Glutamatergic neuron (in vitro differentiated cells): ENCODE measurements at regions not wholly inside any gene's neighbourhood (a gene's known extent, or its start where the extent isn't known, plus 50 kb on each side); places are given as distances from the start of the nearest gene placed in this dataset.

ENCODE experiments used
- DNase-seq: peaks from one replicate; pipeline ENCODE4 v3.0.0; 2022
- H3K27ac Mint-ChIP-seq: one replicate; pipeline ENCODE4 v1.8.0; 2020; ENCODE audit warnings: mild to moderate bottlenecking, mixed read lengths, inconsistent platforms; ENCODE audit not compliant: unreplicated experiment
- H3K27me3 Mint-ChIP-seq: one replicate; pipeline ENCODE4 v1.8.0; 2020; ENCODE audit warnings: mild to moderate bottlenecking, moderate library complexity, mixed read lengths, inconsistent platforms; ENCODE audit not compliant: unreplicated experiment
- H3K36me3 Mint-ChIP-seq: one replicate; pipeline ENCODE4 v1.8.0; 2020; ENCODE audit warnings: mild to moderate bottlenecking, mixed read lengths, inconsistent platforms; ENCODE audit not compliant: unreplicated experiment
- H3K4me1 Mint-ChIP-seq: one replicate; pipeline ENCODE4 v1.8.0; 2020; ENCODE audit warnings: mild to moderate bottlenecking, low read depth, mixed read lengths, inconsistent platforms; ENCODE audit not compliant: unreplicated experiment
- H3K4me3 Mint-ChIP-seq: one replicate; pipeline ENCODE4 v1.8.0; 2020; ENCODE audit warnings: mild to moderate bottlenecking, mixed read lengths, inconsistent platforms; ENCODE audit not compliant: unreplicated experiment
- H3K9me3 Mint-ChIP-seq: one replicate; pipeline ENCODE4 v1.8.0; 2020; ENCODE audit warnings: mild to moderate bottlenecking, moderate library complexity, mixed read lengths, inconsistent platforms; ENCODE audit not compliant: unreplicated experiment
- TF ChIP-seq, protein P1 (sequence below): fragments of 200-600 bp; sonication (generic); IDR thresholded peaks from one replicate; pipeline ENCODE4 v1.5.0; 2021; ENCODE audit not compliant: partially characterized antibody, unreplicated experiment

DNA sequence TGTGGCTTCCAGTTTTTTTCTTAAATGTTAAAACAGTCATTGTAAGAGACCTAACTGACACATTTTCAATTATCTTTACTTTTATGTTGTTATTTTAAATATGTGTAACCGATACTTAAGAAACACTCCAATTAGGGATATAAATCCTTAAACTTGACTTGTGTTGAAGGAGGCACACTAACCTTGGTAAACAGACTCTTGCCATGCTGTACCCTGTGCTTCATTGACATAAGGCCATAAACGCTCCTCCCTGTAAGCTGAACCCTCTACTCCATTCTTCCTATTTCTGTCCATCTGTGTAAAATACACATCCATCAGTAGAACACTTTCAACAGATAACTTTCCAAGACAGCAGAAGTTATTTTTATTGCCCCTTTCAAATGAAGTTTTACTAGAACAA is 780.5 kb upstream of the FAM98A start:
- H3K27ac Mint-ChIP-seq = no peak overlapping the region

DNA sequence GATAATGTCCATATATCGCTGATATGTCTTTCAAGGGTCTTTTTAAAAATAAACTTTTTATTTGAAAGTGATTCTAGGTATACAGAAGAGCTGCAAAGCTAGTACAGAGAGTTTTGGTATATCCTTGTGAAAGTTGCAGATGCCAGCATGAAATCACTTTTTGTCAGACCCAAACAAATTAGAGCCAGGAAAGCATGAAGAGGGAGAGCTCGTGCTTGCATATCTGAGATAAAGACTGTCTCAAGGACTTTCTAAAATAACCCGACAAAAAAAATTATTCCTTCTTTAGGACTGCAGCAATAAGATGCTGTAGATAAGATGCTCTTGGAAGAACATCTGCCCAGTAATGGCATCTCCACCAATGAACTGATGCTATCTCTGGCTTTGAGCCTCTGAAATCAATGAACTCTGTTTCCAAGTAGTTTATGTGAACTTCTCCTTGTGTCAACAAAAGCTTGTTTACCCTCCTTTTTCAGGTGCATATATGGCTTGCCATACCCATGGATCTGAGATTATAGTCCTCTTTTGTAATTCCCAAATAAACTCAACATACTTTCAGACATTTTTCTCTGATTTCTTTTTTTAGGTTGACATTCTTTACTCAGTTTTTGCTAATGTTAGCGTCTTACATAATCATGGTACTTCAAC is 774.6 kb upstream of the FAM98A start:
- TF ChIP-seq, protein P1, sequence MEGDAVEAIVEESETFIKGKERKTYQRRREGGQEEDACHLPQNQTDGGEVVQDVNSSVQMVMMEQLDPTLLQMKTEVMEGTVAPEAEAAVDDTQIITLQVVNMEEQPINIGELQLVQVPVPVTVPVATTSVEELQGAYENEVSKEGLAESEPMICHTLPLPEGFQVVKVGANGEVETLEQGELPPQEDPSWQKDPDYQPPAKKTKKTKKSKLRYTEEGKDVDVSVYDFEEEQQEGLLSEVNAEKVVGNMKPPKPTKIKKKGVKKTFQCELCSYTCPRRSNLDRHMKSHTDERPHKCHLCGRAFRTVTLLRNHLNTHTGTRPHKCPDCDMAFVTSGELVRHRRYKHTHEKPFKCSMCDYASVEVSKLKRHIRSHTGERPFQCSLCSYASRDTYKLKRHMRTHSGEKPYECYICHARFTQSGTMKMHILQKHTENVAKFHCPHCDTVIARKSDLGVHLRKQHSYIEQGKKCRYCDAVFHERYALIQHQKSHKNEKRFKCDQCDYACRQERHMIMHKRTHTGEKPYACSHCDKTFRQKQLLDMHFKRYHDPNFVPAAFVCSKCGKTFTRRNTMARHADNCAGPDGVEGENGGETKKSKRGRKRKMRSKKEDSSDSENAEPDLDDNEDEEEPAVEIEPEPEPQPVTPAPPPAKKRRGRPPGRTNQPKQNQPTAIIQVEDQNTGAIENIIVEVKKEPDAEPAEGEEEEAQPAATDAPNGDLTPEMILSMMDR = no peak
- DNase-seq = no peak
- no peaks in the 10 kb centered on the region for H3K36me3 Mint-ChIP-seq
- H3K27me3 Mint-ChIP-seq = no peaks in the 10 kb centered on the region
- no peaks in the 10 kb centered on the region for H3K9me3 Mint-ChIP-seq
- H3K4me1 Mint-ChIP-seq = no peaks in the 10 kb centered on the region
- H3K27ac Mint-ChIP-seq = no peak overlapping the region
- no peak overlapping the region for H3K4me3 Mint-ChIP-seq

More for the DNA sequence above, 780.5 kb upstream of the FAM98A start:
- no peaks in the 10 kb centered on the region for H3K9me3 Mint-ChIP-seq
- no peaks in the 10 kb centered on the region for H3K36me3 Mint-ChIP-seq
- H3K4me3 Mint-ChIP-seq = no peak overlapping the region
- DNase-seq = no peak
- TF ChIP-seq, protein P1 = no peak
- no peaks in the 10 kb centered on the region for H3K27me3 Mint-ChIP-seq
- H3K4me1 Mint-ChIP-seq = peaks cover 3% of the 10 kb centered on the region

DNA sequence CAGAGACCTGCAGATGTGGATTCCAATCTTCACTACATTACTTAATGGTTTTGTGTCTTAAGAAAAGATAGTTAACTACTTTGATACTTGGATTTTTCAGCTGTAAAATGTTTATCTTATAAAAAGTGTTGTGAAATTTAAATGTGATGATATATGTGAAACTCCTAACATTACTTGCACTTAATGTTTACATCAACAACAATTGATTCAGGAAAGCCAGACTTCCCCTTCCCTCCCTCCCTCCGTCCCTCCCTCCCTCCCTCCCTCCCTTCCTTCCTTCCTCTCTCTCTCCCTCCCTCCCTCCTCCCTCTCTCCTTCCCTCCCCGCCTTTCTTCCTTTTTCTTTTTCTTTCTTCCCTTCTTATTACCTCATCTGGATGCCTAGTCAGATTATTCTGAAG is 773.9 kb upstream of the FAM98A start:
- Mint-ChIP-seq H3K27me3 (no peaks in the 10 kb centered on the region), H3K9me3 (no peaks in the 10 kb centered on the region), H3K27ac (no peak overlapping the region), H3K36me3 (no peaks in the 10 kb centered on the region), H3K4me3 (no peak overlapping the region), H3K4me1 (no peaks in the 10 kb centered on the region)
- TF ChIP-seq, protein P1 = no peak
- no peak for DNase-seq

DNA sequence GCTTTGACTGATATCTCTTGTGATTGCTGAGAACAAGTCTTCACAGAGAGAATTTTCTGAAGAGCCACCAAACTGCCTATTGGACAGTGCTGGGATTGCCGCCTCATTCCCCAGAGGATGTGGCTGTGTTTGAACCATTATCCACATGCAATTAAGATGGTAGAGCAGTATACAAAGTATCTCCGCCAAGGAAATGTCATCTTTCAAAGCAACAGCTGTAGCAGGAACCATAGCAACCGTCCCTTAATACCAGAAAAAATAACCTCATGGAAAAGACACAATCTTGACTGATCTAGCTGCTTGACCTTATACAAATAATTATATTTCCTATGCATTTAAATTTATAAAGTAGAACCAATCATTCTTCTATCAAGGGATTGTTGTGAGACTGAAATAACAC is 772.6 kb upstream of the FAM98A start:
- DNase-seq = no peak
- Mint-ChIP-seq H3K4me1 (peaks cover 5% of the 10 kb centered on the region), H3K9me3 (no peaks in the 10 kb centered on the region), H3K36me3 (no peaks in the 10 kb centered on the region), H3K4me3 (no peak overlapping the region), H3K27me3 (no peaks in the 10 kb centered on the region), H3K27ac (no peak overlapping the region)
- TF ChIP-seq, protein P1 = no peak

DNA sequence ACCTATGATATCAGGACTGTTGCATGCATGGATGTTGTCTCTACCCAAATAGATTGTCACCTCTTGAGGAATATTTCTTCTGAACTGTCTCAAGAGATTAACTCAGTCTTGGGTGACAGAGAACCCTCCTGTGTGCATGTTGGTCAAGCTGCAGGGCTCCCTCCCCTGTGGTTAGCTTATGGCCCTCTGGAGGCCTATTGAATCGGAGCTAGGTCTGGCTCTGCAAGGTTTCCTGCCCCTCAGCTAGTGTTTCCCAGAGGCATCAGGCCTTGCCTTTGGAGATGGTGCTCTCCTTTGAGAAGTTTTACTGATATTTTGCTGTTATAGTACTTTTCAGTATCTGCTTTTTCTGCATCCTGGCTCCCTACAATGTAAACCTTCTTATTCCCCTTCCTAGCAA is 769.2 kb upstream of the FAM98A start:
- Mint-ChIP-seq H3K27me3 (no peaks in the 10 kb centered on the region), H3K36me3 (no peaks in the 10 kb centered on the region), H3K4me3 (no peak overlapping the region), H3K27ac (no peak overlapping the region), H3K4me1 (peaks cover 16% of the 10 kb centered on the region), H3K9me3 (no peaks in the 10 kb centered on the region)
- TF ChIP-seq, protein P1 = no peak
- no peak for DNase-seq
